PC-9 (cell line): ENCODE measurements at regions not wholly inside any gene's neighbourhood (a gene's known extent, or its start where the extent isn't known, plus 50 kb on each side); places are given as distances from the start of the nearest gene placed in this dataset.

Experiments
- EZH2 ChIP-seq: fragments of 200-600 bp; sonication (generic); IDR thresholded peaks from 2 replicates; pipeline ENCODE4 v1.8.0; 2017; ENCODE audit warnings: antibody characterized with exemption, low read depth
- TF ChIP-seq, protein P1 (sequence below): fragments of 200-600 bp; sonication (generic); conservative IDR thresholded peaks from 2 replicates; pipeline ENCODE4 v1.6.1; 2017; ENCODE audit warnings: mixed run types, antibody characterized with exemption, mild to moderate bottlenecking, moderate library complexity

DNA sequence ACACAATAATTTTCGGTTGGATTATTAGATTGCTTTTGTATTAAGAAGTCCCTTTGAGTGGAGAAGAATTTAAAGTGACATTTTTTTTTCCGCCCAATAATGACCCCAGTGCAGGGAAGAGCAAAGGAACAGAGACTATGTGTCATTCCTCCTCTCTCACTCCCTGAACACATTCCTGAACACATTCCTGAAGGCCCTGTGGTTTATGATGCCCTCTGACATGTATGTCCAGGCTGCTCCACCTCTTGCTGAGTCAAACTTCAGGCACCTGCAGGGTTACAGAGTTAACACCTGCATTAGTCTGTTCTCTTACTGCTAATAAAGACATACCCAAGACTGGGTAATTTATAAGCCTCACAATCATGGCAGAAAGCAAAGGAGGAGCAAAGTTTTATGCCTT lies 704.0 kb upstream of the LRRN3 start:
- TF ChIP-seq, protein P1, sequence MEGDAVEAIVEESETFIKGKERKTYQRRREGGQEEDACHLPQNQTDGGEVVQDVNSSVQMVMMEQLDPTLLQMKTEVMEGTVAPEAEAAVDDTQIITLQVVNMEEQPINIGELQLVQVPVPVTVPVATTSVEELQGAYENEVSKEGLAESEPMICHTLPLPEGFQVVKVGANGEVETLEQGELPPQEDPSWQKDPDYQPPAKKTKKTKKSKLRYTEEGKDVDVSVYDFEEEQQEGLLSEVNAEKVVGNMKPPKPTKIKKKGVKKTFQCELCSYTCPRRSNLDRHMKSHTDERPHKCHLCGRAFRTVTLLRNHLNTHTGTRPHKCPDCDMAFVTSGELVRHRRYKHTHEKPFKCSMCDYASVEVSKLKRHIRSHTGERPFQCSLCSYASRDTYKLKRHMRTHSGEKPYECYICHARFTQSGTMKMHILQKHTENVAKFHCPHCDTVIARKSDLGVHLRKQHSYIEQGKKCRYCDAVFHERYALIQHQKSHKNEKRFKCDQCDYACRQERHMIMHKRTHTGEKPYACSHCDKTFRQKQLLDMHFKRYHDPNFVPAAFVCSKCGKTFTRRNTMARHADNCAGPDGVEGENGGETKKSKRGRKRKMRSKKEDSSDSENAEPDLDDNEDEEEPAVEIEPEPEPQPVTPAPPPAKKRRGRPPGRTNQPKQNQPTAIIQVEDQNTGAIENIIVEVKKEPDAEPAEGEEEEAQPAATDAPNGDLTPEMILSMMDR: no peak
- no peak for TF ChIP-seq EZH2
